ENCODE measurements at regions not wholly inside any gene's neighbourhood (a gene's known extent, or its start where the extent isn't known, plus 50 kb on each side); places are given as distances from the start of the nearest gene placed in this dataset.

GRCh38 chr2:212923393-212923792 is 228.0 kb downstream of the IKZF2 start:
- Histone ChIP-seq H3K14ac (ENCODE audit: insufficient read depth, low read length) (no peak overlapping the region), H2AK5ac (ENCODE audit: insufficient read length, low read length) (no peak overlapping the region), H4K5ac (ENCODE audit: insufficient read length, low read depth, low read length) (no peak overlapping the region), H2BK20ac (ENCODE audit: low read depth, low read length, poor library complexity, severe bottlenecking) (no peak overlapping the region), H3K4me2 (ENCODE audit: insufficient read depth, insufficient read length, low read length) (no peak overlapping the region), H2AFZ (ENCODE audit: low read length) (no peak overlapping the region), H2BK12ac (ENCODE audit: insufficient read length, low read depth, low read length) (no peak overlapping the region), H3T11ph (ENCODE audit: low read length) (no peak overlapping the region), H3K56ac (ENCODE audit: insufficient read length, low read depth, low read length) (no peak overlapping the region), H2BK120ac (ENCODE audit: low read depth, low read length, poor library complexity, severe bottlenecking) (no peak overlapping the region), H3K23me2 (ENCODE audit: insufficient read length, low read depth, low read length, poor library complexity, severe bottlenecking) (no peaks in the 10 kb centered on the region), H3K79me1 (ENCODE audit: insufficient read depth, low read depth, low read length, poor library complexity, severe bottlenecking) (no peaks in the 10 kb centered on the region), H4K8ac (replicated peaks; ENCODE audit: insufficient read length, low read depth, low read length) (no peak overlapping the region), H3K23ac (ENCODE audit: insufficient read length, low read depth, low read length) (no peak overlapping the region), H3K4ac (ENCODE audit: low read depth, low read length) (no peak overlapping the region), H4K20me1 (ENCODE audit: control insufficient read depth, insufficient read depth, insufficient read length) (no peaks in the 10 kb centered on the region), H3K9ac (ENCODE audit: extremely low read depth, insufficient read length, low read length) (no peak overlapping the region), H4K91ac (ENCODE audit: insufficient read length, low read depth, low read length) (no peak overlapping the region), H2BK5ac (ENCODE audit: insufficient read length, low read length) (no peak overlapping the region), H3K27ac (ENCODE audit: insufficient read length, low read depth, low read length) (no peak overlapping the region), H3K18ac (ENCODE audit: insufficient read length, low read depth, low read length) (no peak overlapping the region), H3K9me3 (ENCODE audit: control insufficient read depth, low read depth, low read length) (peaks cover 5% of the 10 kb centered on the region), H3K79me2 (ENCODE audit: insufficient read depth, low read length) (no peaks in the 10 kb centered on the region), H2BK15ac (ENCODE audit: low read depth, low read length) (no peak overlapping the region), H3K27me3 (ENCODE audit: insufficient read depth, low read length) (no peaks in the 10 kb centered on the region), H3K4me1 (ENCODE audit: insufficient read depth, low read length) (no peaks in the 10 kb centered on the region)
- TF ChIP-seq CTCF (conservative IDR thresholded peaks at IDR 0.05) = no peak
- WGBS (ENCODE audit: extremely low coverage, insufficient read length, low lambda C conversion rate) = no CpG with 5 or more reads among the region's 1 CpG
- H3K27me3 Mint-ChIP-seq (ENCODE audit: low read depth) = no peaks in the 10 kb centered on the region
- peaks cover 22 to 23% of the 10 kb centered on the region in 2 experiments for H3K4me1 Mint-ChIP-seq
- H3K36me3 Mint-ChIP-seq (ENCODE audit: insufficient read depth in 1 of 3, low read depth in 3 of 3) = peaks cover 0 to 4% (median 3%) of the 10 kb centered on the region in 3 experiments; a peak in 2 of 7 replicates
- H3K27ac Mint-ChIP-seq = 0 out of 7 replicates have a peak overlapping the region, but pooled peaks of 1 of the 3 experiments have one; percentile 27
- no peak for DNase-seq
- no peak overlapping the region for H3K4me3 Mint-ChIP-seq
- H3K9me3 Mint-ChIP-seq = peaks cover 3 to 4% of the 10 kb centered on the region in 2 experiments; a peak in 2 of 5 replicates
